ENCODE measurements at regions not wholly inside any gene's neighbourhood (a gene's known extent, or its start where the extent isn't known, plus 50 kb on each side); places are given as distances from the start of the nearest gene placed in this dataset.
"Not testable (repeated sequence)": the region's sequence is repeated elsewhere in the genome, so short reads cannot be mapped to it uniquely, and the experiment has no call there.

GRCh38 chr20:39988991-39989390 lies 700.0 kb downstream of the MAFB start:
- no peak for DNase-seq (ENCODE audit: low spot score)

- no peak for DNase-seq (ENCODE audit: low spot score)
Measured at GRCh38 chr20:39986173-39986904, 702.7 kb downstream of the MAFB start.

GRCh38 chr20:39985271-39985827 lies 703.7 kb downstream of the MAFB start:
- no peak for DNase-seq (ENCODE audit: low spot score)

- no peak for DNase-seq (ENCODE audit: low spot score)
Measured at GRCh38 chr20:39983655-39984054, 705.4 kb downstream of the MAFB start.

- no peak for DNase-seq (ENCODE audit: low spot score)
Measured at GRCh38 chr20:39983183-39983582, 705.9 kb downstream of the MAFB start.

- DNase-seq (ENCODE audit: low spot score): no peak
Measured at GRCh38 chr20:39974966-39975501, 714.0 kb downstream of the MAFB start.

- DNase-seq (ENCODE audit: low spot score): no peak
Measured at GRCh38 chr20:39968495-39968894, 720.5 kb downstream of the MAFB start.

GRCh38 chr20:39967806-39968205 lies 721.2 kb downstream of the MAFB start:
- DNase-seq (ENCODE audit: low spot score): no peak

- no peak for DNase-seq (ENCODE audit: low spot score)
Measured at GRCh38 chr20:39961637-39962244, 727.3 kb downstream of the MAFB start.

- DNase-seq (ENCODE audit: low spot score): no peak
Measured at GRCh38 chr20:39960522-39961428, 728.3 kb downstream of the MAFB start.

GRCh38 chr20:39957911-39958310 lies 731.1 kb downstream of the MAFB start:
- DNase-seq (ENCODE audit: low spot score): not testable (repeated sequence)

GRCh38 chr20:39954621-39955020 lies 734.4 kb downstream of the MAFB start:
- DNase-seq (ENCODE audit: low spot score): no peak

- DNase-seq (ENCODE audit: low spot score): no peak
Measured at GRCh38 chr20:39946931-39947330, 742.1 kb downstream of the MAFB start.

GRCh38 chr20:39946053-39946810 lies 742.8 kb downstream of the MAFB start:
- no peak for DNase-seq (ENCODE audit: low spot score)

GRCh38 chr20:39944861-39945260 lies 744.2 kb downstream of the MAFB start:
- DNase-seq (ENCODE audit: low spot score): no peak

GRCh38 chr20:39943336-39943735 lies 745.7 kb downstream of the MAFB start:
- DNase-seq (ENCODE audit: low spot score): no peak

- DNase-seq (ENCODE audit: low spot score): no peak
Measured at GRCh38 chr20:39941245-39941644, 747.8 kb downstream of the MAFB start.

- DNase-seq (ENCODE audit: low spot score): no peak
Measured at GRCh38 chr20:39939241-39939865, 749.7 kb downstream of the MAFB start.

GRCh38 chr20:39936401-39936800 lies 752.6 kb downstream of the MAFB start:
- DNase-seq (ENCODE audit: low spot score): no peak

- no peak for DNase-seq (ENCODE audit: low spot score)
Measured at GRCh38 chr20:39935901-39936300, 753.1 kb downstream of the MAFB start.
